UCSD-AML1 (cell line): ENCODE measurements at regions not wholly inside any gene's neighbourhood (a gene's known extent, or its start where the extent isn't known, plus 50 kb on each side); places are given as distances from the start of the nearest gene placed in this dataset.

ENCODE experiments used
- DNase-seq: peaks from one replicate; lab custom pipeline; 2025; ENCODE audit not compliant: unreplicated experiment; lab: John Stamatoyannopoulos, UW

- DNase-seq: no peak
Measured at GRCh38 chr12:115240251-115240650, 556.3 kb upstream of the TBX3 start.

GRCh38 chr12:115235880-115236279 is 551.9 kb upstream of the TBX3 start:
- no peak for DNase-seq

- DNase-seq: no peak
Measured at GRCh38 chr12:115233891-115234543, 550.0 kb upstream of the TBX3 start.

- no peak for DNase-seq
Measured at GRCh38 chr12:115232455-115233156, 548.6 kb upstream of the TBX3 start.

GRCh38 chr12:115230606-115231005 is 546.6 kb upstream of the TBX3 start:
- DNase-seq: no peak

- DNase-seq: no peak
Measured at GRCh38 chr12:115229517-115229916, 545.5 kb upstream of the TBX3 start.

- no peak for DNase-seq
Measured at GRCh38 chr12:115228434-115228833, 544.5 kb upstream of the TBX3 start.

GRCh38 chr12:115227137-115227615 is 543.2 kb upstream of the TBX3 start:
- no peak for DNase-seq

- no peak for DNase-seq
Measured at GRCh38 chr12:115225845-115226244, 541.9 kb upstream of the TBX3 start.

- no peak for DNase-seq
Measured at GRCh38 chr12:115223991-115224390, 540.0 kb upstream of the TBX3 start.

- no peak for DNase-seq
Measured at GRCh38 chr12:115223322-115223721, 539.3 kb upstream of the TBX3 start.

GRCh38 chr12:115222220-115222619 is 538.2 kb upstream of the TBX3 start:
- no peak for DNase-seq

- no peak for DNase-seq
Measured at GRCh38 chr12:115216301-115216700, 532.3 kb upstream of the TBX3 start.

GRCh38 chr12:115215544-115215943 is 531.6 kb upstream of the TBX3 start:
- DNase-seq: no peak

- DNase-seq: no peak
Measured at GRCh38 chr12:115213538-115214016, 529.6 kb upstream of the TBX3 start.

GRCh38 chr12:115213118-115213517 is 529.1 kb upstream of the TBX3 start:
- no peak for DNase-seq

GRCh38 chr12:115212356-115212755 is 528.4 kb upstream of the TBX3 start:
- no peak for DNase-seq

- DNase-seq: no peak
Measured at GRCh38 chr12:115210533-115211252, 526.7 kb upstream of the TBX3 start.

- no peak for DNase-seq
Measured at GRCh38 chr12:115209230-115209629, 525.3 kb upstream of the TBX3 start.

GRCh38 chr12:115208098-115208497 is 524.1 kb upstream of the TBX3 start:
- no peak for DNase-seq

GRCh38 chr12:115207216-115207915 is 523.4 kb upstream of the TBX3 start:
- no peak for DNase-seq
